Mucosa of descending colon (tissue), 3 donors: ENCODE measurements at regions not wholly inside any gene's neighbourhood (a gene's known extent, or its start where the extent isn't known, plus 50 kb on each side); places are given as distances from the start of the nearest gene placed in this dataset.

Source experiments
- ATAC-seq: fragments of 200-7000 bp; cut with Tn5 transposase; one replicate; pipeline ENCODE4 v1.9.1; 2020; ENCODE audit warnings: mild to moderate bottlenecking, moderate library complexity
- DNase-seq, 3 donors: peaks; one replicate each; pipeline ENCODE4 v3.0.0-alpha.2; 2020
- H3K36me3 ChIP-seq: fragments of 200-600 bp; one replicate; pipeline ENCODE4 v1.8.0; 2021; ENCODE audit warnings: low read depth, mild to moderate bottlenecking
- H3K4me1 ChIP-seq: fragments of 200-600 bp; one replicate; pipeline ENCODE4 v1.8.0; 2021; ENCODE audit warnings: low read depth, mild to moderate bottlenecking
- H3K4me3 ChIP-seq: fragments of 200-600 bp; one replicate; pipeline ENCODE4 v1.8.0; 2021; ENCODE audit warnings: mild to moderate bottlenecking
- H3K9me3 ChIP-seq: fragments of 200-600 bp; one replicate; pipeline ENCODE4 v1.8.0; 2021; ENCODE audit warnings: mild to moderate bottlenecking
- intact Hi-C, 2 donors: fragments of 100-400 bp; cut with DNase I in 1 of 2; cut with micrococcal nuclease in 1 of 2; formaldehyde crosslinking; loops; one replicate each; pipeline versions ENCODE4 v1.11.0 to v1.11.1; 2022; cut with DNase I, micrococcal nuclease
- TF ChIP-seq, protein P1 (sequence below): fragments of 200-600 bp; IDR thresholded peaks from one replicate; pipeline ENCODE4 v1.8.0; 2022; ENCODE audit warnings: antibody characterized with exemption, mild to moderate bottlenecking
- donor health status: DM: no; HTN: no; CAD: no; lungs with moderate emphysema.
- donor health status: DM: no; HTN: no; CAD: no.
- donor health status: DM: no; HTN: yes; CAD: no.

DNA sequence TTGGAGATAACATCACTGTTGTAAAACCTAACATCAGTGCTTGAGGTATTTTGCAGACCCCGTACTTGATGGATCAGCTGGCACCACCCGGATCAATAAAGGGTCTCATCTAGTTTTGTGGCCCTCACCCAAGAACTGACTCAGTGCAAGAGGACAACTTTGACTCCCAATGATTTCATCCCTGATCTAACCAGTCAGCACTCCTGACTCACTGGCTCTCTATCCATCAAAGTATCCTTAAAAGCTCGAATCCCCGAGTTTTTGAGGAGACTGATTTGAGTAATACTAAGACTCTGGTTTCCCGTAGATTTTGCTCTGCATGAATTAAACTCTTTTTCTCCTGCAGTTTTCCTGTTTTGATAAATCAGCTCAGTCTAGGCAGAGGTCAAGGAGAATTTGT, 2498.1 kb downstream of the PCDH7 start:
- Histone ChIP-seq H3K36me3 (no peaks in the 10 kb centered on the region), H3K4me3 (no peak overlapping the region), H3K4me1 (no peaks in the 10 kb centered on the region), H3K9me3 (peaks cover 12% of the 10 kb centered on the region)
- ATAC-seq (no peak), DNase-seq (no peak)
- intact Hi-C loops = no loop called here
- TF ChIP-seq, protein P1, sequence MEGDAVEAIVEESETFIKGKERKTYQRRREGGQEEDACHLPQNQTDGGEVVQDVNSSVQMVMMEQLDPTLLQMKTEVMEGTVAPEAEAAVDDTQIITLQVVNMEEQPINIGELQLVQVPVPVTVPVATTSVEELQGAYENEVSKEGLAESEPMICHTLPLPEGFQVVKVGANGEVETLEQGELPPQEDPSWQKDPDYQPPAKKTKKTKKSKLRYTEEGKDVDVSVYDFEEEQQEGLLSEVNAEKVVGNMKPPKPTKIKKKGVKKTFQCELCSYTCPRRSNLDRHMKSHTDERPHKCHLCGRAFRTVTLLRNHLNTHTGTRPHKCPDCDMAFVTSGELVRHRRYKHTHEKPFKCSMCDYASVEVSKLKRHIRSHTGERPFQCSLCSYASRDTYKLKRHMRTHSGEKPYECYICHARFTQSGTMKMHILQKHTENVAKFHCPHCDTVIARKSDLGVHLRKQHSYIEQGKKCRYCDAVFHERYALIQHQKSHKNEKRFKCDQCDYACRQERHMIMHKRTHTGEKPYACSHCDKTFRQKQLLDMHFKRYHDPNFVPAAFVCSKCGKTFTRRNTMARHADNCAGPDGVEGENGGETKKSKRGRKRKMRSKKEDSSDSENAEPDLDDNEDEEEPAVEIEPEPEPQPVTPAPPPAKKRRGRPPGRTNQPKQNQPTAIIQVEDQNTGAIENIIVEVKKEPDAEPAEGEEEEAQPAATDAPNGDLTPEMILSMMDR = no peak

DNA sequence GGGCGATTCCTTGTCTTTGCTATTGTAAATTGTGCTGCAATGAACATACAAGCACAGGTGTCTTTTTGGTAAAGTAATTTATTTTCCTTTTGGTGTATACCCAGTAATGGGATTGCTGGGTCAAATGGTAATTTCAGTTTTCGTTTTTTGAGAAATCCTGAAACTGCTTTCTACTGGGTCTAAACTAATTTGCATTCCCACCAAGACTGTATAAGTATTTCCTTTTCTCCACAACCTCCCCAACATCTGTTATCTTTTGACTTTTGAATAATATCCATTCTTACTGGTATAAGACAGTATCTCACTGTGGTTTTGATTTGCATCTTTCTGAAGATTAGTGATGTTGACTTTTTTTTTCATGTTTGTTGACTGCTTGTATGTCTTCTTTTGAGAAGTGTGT, 2506.0 kb downstream of the PCDH7 start:
- DNase-seq (no peak), ATAC-seq (no peak)
- Histone ChIP-seq H3K4me1 (no peaks in the 10 kb centered on the region), H3K36me3 (no peaks in the 10 kb centered on the region), H3K4me3 (no peak overlapping the region), H3K9me3 (peaks cover 12% of the 10 kb centered on the region)
- TF ChIP-seq, protein P1 = no peak
- intact Hi-C loops = no loop called here

DNA sequence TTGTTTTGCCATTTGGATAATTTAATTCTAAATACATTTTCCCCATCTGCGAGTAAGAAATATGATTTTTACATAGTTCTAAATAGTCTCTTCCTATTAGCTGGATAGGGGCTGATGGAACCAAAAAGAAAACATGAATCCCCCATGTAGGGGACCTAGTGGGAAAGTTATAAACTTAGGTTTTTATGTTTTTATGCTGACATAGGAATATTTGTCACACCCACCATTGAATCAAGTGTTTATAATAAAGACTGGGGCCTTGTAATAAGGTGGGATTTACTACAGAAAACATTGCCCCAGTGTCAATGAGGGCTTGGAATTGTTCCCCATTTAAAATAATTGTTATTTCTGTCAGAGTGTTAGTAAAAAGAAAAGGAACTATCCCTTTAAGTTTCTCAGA, 2506.6 kb downstream of the PCDH7 start:
- Histone ChIP-seq H3K4me1 (no peaks in the 10 kb centered on the region), H3K4me3 (no peak overlapping the region), H3K36me3 (no peaks in the 10 kb centered on the region), H3K9me3 (peaks cover 9% of the 10 kb centered on the region)
- no peak for ATAC-seq
- intact Hi-C loops = no loop called here
- TF ChIP-seq, protein P1 = no peak
- DNase-seq = no peak

DNA sequence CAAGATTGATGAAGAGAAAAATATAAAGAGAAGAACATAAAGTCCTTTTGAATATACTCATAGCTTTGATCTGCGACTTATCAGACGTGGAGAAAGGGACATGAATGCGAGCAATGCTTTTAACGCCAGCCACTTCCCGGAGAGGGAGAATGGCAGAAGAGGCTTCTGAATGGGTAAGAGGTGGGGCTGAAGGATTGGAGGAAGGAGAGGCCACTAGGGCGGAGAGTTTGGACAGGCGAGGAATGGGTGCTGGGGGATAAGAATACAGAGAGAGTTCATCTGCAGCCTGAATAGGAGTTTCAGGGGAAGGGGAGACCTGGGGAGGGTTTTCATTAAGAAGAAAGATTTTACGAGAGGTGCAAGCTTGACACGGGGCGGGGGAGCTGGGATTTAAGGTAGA, 2534.9 kb downstream of the PCDH7 start:
- intact Hi-C loops = no loop called here
- no peaks in the 10 kb centered on the region for H3K4me1 ChIP-seq
- DNase-seq (no peak), ATAC-seq (no peak)
- H3K4me3 ChIP-seq = no peak overlapping the region
- H3K36me3 ChIP-seq = no peaks in the 10 kb centered on the region
- peaks cover 14% of the 10 kb centered on the region for H3K9me3 ChIP-seq
- TF ChIP-seq, protein P1 = no peak

DNA sequence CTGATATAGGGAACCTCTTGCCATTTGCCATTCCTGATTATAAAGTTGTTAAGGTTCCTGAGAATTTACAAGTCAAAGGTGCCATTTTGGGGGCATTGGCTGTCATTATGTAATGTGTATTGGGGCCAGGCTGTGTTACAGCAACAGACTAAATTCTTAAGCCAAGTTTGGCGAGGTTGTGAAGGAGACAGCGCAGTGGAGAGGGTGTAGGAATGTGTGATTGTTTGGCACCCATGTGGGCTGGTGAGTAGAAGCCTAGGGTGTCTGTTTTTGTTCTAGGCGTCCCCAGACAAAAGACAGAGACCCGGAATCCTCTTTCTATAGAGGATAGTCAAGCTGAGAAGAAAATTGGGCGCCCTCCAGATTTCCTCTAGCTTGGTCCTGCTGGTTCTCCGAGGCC, 2535.3 kb downstream of the PCDH7 start:
- intact Hi-C loops = no loop called here
- ATAC-seq (no peak), DNase-seq (no peak)
- Histone ChIP-seq H3K4me1 (no peaks in the 10 kb centered on the region), H3K36me3 (no peaks in the 10 kb centered on the region), H3K9me3 (peaks cover 10% of the 10 kb centered on the region), H3K4me3 (no peak overlapping the region)
- TF ChIP-seq, protein P1 = no peak

DNA sequence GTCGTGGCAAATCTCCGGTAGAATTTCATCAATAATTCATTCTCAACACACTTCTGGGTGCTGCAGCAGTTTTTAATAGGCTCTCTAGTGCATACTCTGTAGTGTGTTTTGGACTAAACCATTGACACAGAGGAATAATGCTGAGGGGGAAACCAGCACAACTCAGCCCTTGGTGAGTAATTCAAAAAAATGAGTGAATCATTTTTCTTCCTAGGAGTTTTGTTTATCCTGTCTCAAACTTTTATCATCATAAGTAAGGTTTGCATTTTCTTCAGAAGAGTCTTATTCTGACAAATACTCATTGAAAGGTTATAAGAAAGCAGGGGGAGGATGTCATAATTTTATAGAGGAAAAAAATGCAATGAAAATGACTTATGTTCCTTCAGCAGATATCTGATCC, 2542.7 kb downstream of the PCDH7 start:
- Histone ChIP-seq H3K4me1 (no peaks in the 10 kb centered on the region), H3K36me3 (no peaks in the 10 kb centered on the region), H3K4me3 (no peak overlapping the region), H3K9me3 (peaks cover 12% of the 10 kb centered on the region)
- DNase-seq (no peak), ATAC-seq (no peak)
- intact Hi-C loops = no loop called here
- TF ChIP-seq, protein P1 = no peak
